OCI-LY7 (cell line): ENCODE measurements at regions not wholly inside any gene's neighbourhood (a gene's known extent, or its start where the extent isn't known, plus 50 kb on each side); places are given as distances from the start of the nearest gene placed in this dataset.

Experiments
- BruUV-seq: library from RNA; stranded (reverse); fragments of 400-500 nt; replicated peaks from 2 replicates; lab custom pipeline; 2021; lab: Mats Ljungman, UMichigan
- CTCF ChIA-PET: fragments of 300-600 bp; sonication (Branson Sonifier 250); formaldehyde crosslinking; loops from one replicate; lab custom pipeline; 2022; ENCODE audit warnings: antibody characterized with exemption; ENCODE audit not compliant: unreplicated experiment; lab: Charles Lee
- POLR2A ChIA-PET: fragments of 300-600 bp; sonication (Branson Sonifier 250); formaldehyde crosslinking; loops from one replicate; lab custom pipeline; 2022; ENCODE audit warnings: antibody characterized with exemption; lab: Charles Lee
- DNase-seq: peaks from one replicate; pipeline ENCODE4 v3.0.0-alpha.2; 2015; ENCODE audit warnings: low spot score
- H2AFZ ChIP-seq: fragments of 200-600 bp; sonication (generic), shearing (Covaris generic); 2 replicates; pipeline ENCODE4 v1.6.1; 2014; ENCODE audit warnings: mild to moderate bottlenecking, antibody characterized with exemption, low read length, moderate library complexity
- H3K27ac ChIP-seq: fragments of 200-600 bp; sonication (generic); 2 replicates; pipeline ENCODE4 v1.5.1; 2014; ENCODE audit warnings: mixed run types, low read depth, mild to moderate bottlenecking, moderate library complexity, low read length, inconsistent platforms; ENCODE audit not compliant: poor library complexity, severe bottlenecking
- H3K36me3 ChIP-seq: fragments of 200-600 bp; sonication (generic); 2 replicates; pipeline ENCODE4 v1.6.1; 2014; ENCODE audit warnings: mild to moderate bottlenecking, antibody characterized with exemption, low read length, moderate library complexity, mixed read lengths; ENCODE audit not compliant: insufficient read depth
- H3K4me1 ChIP-seq: fragments of 200-600 bp; sonication (generic); 2 replicates; pipeline ENCODE4 v1.5.1; 2014; ENCODE audit warnings: mild to moderate bottlenecking, low read length; ENCODE audit not compliant: insufficient read depth, poor library complexity, severe bottlenecking
- H3K4me2 ChIP-seq: fragments of 200-600 bp; sonication (generic); 2 replicates; pipeline ENCODE4 v1.6.1; 2014; ENCODE audit warnings: mild to moderate bottlenecking, low read length
- H3K4me3 ChIP-seq: fragments of 200-600 bp; sonication (generic); 2 replicates; pipeline ENCODE4 v1.5.1; 2014; ENCODE audit warnings: mild to moderate bottlenecking, low read depth, low read length; ENCODE audit not compliant: poor library complexity, severe bottlenecking
- H3K79me2 ChIP-seq: fragments of 200-600 bp; sonication (generic); 2 replicates; pipeline ENCODE4 v1.6.1; 2016; ENCODE audit warnings: low read depth, mild to moderate bottlenecking, low read length, moderate library complexity, mixed read lengths; ENCODE audit not compliant: insufficient read depth
- H3K9me2 ChIP-seq: fragments of 200-600 bp; sonication (generic); 2 replicates; pipeline ENCODE4 v1.6.1; 2016; ENCODE audit warnings: mild to moderate bottlenecking, low read length, mixed read lengths; ENCODE audit not compliant: insufficient read depth
- H3K9me3 ChIP-seq: fragments of 200-600 bp; sonication (generic); 2 replicates; pipeline ENCODE4 v1.6.1; 2014; ENCODE audit warnings: mild to moderate bottlenecking, mixed run types, low read length, mixed read lengths
- H4K20me1 ChIP-seq: fragments of 200-600 bp; sonication (generic); 2 replicates; pipeline ENCODE4 v1.6.1; 2014; ENCODE audit warnings: mild to moderate bottlenecking, antibody characterized with exemption, low read length, moderate library complexity, mixed read lengths; ENCODE audit not compliant: insufficient read depth
- CTCF ChIP-seq: fragments of 200-600 bp; sonication (generic); conservative IDR thresholded peaks from 2 replicates; pipeline ENCODE4 v1.5.1; 2014; ENCODE audit warnings: mild to moderate bottlenecking, antibody characterized with exemption, low read length, moderate library complexity, mixed read lengths
- EZH2phosphoT487 ChIP-seq: fragments of 200-600 bp; sonication (generic); IDR thresholded peaks from 2 replicates; pipeline ENCODE4 v1.6.1; 2018; ENCODE audit warnings: low read depth, borderline replicate concordance, mild to moderate bottlenecking, mixed run types, antibody characterized with exemption, low read length, moderate library complexity, mixed read lengths
- intact Hi-C: fragments of 100-400 bp; cut with micrococcal nuclease; formaldehyde crosslinking; loops from one replicate; pipeline ENCODE4 v1.10.0; 2022; ENCODE audit not compliant: unreplicated experiment

GRCh38 chr4:107509615-107510014 lies 210.4 kb downstream of the PAPSS1 start:
- ChIA-PET CTCF (no interaction called here), POLR2A (no interaction called here)
- Histone ChIP-seq H4K20me1 (no peaks in the 10 kb centered on the region), H3K4me1 (no peaks in the 10 kb centered on the region), H3K4me3 (no peak overlapping the region), H3K9me2 (no peaks in the 10 kb centered on the region), H3K79me2 (no peaks in the 10 kb centered on the region), H3K36me3 (no peaks in the 10 kb centered on the region), H2AFZ (no peak overlapping the region), H3K4me2 (no peak overlapping the region), H3K9me3 (no peaks in the 10 kb centered on the region), H3K27ac (no peak overlapping the region)
- DNase-seq: no peak
- intact Hi-C loops: no loop called here
- no peak for TF ChIP-seq CTCF
- TF ChIP-seq EZH2phosphoT487: no peak
- BruUV-seq: no TSS peak

- no TSS peak for BruUV-seq
- H2AFZ ChIP-seq: no peak overlapping the region
- ChIA-PET POLR2A (interaction anchor here (0.6 kb wide), 1 partner anchor 49 kb away, joined by 3 read pairs; no protein-coding TSS in a partner anchor), CTCF (no interaction called here)
- no peaks in the 10 kb centered on the region for H3K9me3 ChIP-seq
- no peak for DNase-seq
- no peak overlapping the region for H3K4me2 ChIP-seq
- no peaks in the 10 kb centered on the region for H3K79me2 ChIP-seq
- TF ChIP-seq EZH2phosphoT487 (no peak), CTCF (no peak)
- no peaks in the 10 kb centered on the region for H3K4me1 ChIP-seq
- H3K36me3 ChIP-seq: no peaks in the 10 kb centered on the region
- intact Hi-C loops: no loop called here
- no peak overlapping the region for H3K27ac ChIP-seq
- 0 out of 2 replicates have a peak, but pooled peaks cover 3% of the 10 kb centered on the region for H3K9me2 ChIP-seq
- H3K4me3 ChIP-seq: no peak overlapping the region
- no peaks in the 10 kb centered on the region for H4K20me1 ChIP-seq
These were observed 219.5 kb downstream of the PAPSS1 start for GRCh38 chr4:107500551-107500950.

- no peak overlapping the region for H3K4me3 ChIP-seq
- H3K79me2 ChIP-seq: no peaks in the 10 kb centered on the region
- no peaks in the 10 kb centered on the region for H4K20me1 ChIP-seq
- BruUV-seq: no TSS peak
- H3K9me3 ChIP-seq: no peaks in the 10 kb centered on the region
- H3K36me3 ChIP-seq: no peaks in the 10 kb centered on the region
- TF ChIP-seq EZH2phosphoT487 (no peak), CTCF (no peak)
- no peak overlapping the region for H3K4me2 ChIP-seq
- no peaks in the 10 kb centered on the region for H3K4me1 ChIP-seq
- H3K27ac ChIP-seq: no peak overlapping the region
- H2AFZ ChIP-seq: no peak overlapping the region
- H3K9me2 ChIP-seq: 0 out of 2 replicates have a peak, but pooled peaks cover 3% of the 10 kb centered on the region
- intact Hi-C loops: no loop called here
- no peak for DNase-seq
- POLR2A ChIA-PET: no interaction called here
- CTCF ChIA-PET: interaction anchor here (0.6 kb wide), 1 partner anchor 15 kb away, joined by 3 read pairs; no protein-coding TSS in a partner anchor
These were observed 223.0 kb downstream of the PAPSS1 start for GRCh38 chr4:107497054-107497453.
